Daoy (cell line): ENCODE measurements at regions not wholly inside any gene's neighbourhood (a gene's known extent, or its start where the extent isn't known, plus 50 kb on each side); places are given as distances from the start of the nearest gene placed in this dataset.
"Not testable (repeated sequence)": the region's sequence is repeated elsewhere in the genome, so short reads cannot be mapped to it uniquely, and the experiment has no call there.

Experiments
- DNase-seq: peaks from one replicate; pipeline ENCODE4 v3.0.0-alpha.2; 2015; ENCODE audit warnings: low read depth

DNA sequence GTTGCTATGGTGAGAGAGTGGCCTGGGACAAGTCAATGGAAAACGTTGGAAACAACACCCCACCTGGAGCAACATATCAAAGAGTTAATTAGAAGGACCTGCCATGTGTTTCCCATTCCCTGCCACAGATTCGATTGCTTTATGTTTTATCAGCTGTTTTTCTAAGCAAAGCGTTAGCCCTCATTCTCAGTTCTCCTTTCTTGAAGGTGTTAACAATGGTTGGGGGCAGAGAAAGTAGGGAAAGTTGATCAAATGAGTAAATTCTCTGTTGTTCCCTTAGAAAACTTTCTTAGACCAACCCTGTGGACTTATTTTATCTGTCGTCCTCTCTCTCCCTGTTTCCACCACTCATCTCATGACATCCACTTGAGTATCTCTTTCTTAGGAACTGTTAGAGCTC lies 102.5 kb downstream of the ADAMTS15 start:
- no peak for DNase-seq

DNA sequence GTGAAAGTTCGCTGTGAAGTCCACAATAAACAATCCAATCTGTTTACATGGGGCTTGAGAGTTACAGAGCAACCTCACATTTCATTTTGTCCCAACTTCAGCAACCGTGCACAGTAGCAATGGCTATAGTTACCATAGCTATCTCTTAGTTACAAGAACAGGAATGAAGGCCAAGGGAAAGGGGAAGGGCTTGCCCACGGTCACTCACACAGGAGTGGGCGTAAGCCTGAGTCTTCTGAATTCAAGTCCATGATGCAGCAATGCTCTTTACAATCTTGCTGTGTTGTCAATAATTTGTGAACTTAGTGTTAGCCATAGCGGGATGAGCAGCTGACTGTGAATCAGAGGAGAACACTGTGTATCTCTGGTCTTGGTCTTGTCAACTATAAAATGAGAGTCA lies 102.9 kb downstream of the ADAMTS15 start:
- DNase-seq: no peak

DNA sequence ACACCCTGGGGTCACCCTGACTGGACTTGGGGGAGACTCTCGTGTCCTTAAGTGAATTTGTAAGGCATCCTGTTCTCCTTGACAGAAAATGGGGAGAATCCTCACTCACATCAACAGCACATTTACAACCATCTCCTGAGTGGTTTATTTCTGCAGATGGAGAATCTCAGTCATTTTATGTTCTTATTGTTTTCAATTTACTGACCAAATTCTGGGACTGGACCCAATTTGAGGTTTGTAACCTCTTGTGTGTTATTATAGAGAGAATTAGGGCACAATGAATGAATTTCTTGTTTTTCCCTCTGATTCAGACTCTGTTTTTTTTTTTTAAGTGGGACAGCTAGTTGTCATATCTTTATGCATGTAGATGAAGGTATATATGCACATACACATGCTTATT lies 104.9 kb downstream of the ADAMTS15 start:
- no peak for DNase-seq

DNA sequence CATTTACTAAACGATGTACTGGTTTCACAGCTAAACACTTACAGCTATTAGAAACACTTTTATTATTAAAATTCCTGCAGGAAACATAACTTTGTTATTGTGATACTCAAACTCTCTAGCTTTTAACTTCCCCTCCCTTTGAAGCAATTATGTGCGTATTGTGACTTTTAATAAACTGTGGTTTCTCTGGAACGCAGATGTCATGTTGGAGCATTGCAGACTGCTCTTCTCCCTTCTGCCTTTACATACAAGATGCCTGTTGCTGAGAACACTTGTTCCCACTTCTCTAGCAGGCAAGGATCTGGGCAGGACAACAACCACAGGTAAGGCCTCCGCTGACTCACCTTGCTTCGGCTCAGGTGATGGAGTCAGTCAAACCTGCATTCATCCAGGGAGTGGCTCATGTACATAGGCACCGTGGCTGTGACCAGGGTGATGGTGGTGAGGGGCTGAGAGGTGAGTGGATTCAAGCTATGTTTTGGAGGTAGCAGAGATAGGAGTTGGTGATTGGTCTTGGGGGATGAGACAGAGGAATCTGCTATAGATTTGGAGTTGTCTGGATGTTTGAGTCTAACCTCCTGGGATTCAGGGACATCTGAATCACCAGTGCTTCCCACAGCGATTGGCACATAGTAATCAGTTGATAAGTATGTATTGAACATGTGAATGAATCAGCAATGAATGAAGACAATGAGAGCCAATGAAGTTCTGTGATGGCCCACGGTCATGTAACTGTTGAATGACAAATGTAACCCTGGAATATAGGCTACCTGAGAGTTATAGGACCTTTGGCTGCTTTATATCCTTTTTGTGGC lies 106.0 kb downstream of the ADAMTS15 start:
- DNase-seq: no peak

DNA sequence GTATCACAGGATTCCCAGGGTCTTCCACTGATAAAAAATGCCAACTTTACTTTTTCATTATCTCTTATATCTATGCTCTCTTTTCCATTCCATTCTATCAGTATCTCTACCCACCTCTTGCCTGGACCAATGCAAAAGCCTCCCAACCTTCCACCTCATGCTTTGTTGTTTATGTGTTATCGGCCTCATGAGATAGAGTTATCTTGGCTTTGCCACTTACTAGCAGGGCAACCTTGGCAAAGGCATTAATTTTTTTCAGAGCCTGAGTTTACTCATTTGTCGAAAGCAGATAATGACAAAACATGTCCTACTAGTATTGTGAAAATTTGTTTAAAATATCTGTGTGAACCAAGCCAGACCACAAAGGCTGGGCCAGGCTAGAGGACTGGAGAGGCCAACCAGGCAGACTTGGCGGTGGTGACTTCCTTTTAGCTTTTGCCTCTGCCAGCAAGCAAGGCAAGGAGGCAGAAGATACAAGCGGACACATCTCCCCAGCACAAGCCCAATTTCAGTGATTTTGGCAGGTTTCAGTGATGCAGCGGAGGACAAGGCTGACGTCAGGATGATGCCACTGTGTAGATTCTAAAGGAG lies 106.9 kb downstream of the ADAMTS15 start:
- no peak for DNase-seq

DNA sequence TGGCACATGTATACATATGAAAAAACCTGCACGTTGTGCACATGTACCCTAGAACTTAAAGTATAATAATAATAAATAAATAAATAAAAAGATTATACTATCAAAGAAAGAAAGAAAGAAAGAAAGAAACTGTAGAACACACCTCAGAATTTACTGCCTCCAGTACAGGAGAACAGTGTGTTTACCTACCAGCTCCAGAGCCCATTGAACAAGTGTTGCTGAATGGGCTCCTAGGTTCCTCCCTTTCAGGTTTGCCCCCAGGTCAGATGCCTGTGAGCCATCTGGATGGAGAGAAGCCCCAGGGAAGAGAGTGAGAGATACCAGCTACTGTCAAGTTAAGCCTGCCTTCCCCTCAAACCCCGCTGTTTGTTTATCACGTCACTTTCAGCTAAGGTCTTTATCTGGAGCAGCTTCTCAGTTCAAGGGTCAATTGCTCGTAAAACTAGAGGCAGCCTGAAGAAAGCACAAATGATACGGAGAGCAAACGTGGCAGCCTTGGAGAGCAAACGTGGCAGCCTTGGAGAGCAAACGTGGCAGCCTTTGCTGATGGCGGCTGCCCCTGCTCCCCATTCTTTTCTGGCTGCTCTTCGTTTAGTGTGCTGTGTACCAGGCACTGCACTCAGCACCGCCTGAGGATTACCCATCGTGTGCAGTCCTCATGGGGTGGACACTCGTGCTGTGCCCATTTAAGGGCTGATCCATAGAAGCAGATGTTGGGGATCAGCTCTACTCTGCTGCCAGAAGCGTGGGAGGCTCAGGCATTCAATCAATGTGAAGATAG lies 111.7 kb downstream of the ADAMTS15 start:
- DNase-seq: no peak

- DNase-seq: no peak
These were observed 112.3 kb downstream of the ADAMTS15 start for GRCh38 chr11:130560781-130561109.

- no peak for DNase-seq
These were observed 113.0 kb downstream of the ADAMTS15 start for GRCh38 chr11:130561441-130561881.

DNA sequence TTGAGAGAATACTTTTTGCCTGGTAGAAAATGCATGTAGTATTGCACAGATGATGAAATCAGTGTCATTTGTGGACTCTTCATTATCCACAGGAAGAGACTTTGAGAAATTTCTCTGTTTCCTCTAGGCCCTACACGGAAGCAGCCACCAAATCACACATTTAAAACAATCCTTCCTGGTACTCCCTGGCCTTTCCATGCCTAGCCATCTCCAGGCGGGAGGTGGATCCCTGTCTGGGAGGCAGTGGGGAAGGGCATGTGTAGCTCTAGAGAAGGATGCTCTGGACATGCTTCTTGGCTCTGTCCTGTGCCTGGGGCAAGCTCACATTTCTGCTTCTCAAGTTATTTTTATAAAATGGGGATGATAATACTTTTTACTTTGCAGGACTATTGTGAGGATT lies 114.1 kb downstream of the ADAMTS15 start:
- no peak for DNase-seq

- DNase-seq: not testable (repeated sequence)
These were observed 117.9 kb downstream of the ADAMTS15 start for GRCh38 chr11:130566360-130566759.

GRCh38 chr11:130571519-130571918 lies 123.1 kb downstream of the ADAMTS15 start:
- DNase-seq: no peak

DNA sequence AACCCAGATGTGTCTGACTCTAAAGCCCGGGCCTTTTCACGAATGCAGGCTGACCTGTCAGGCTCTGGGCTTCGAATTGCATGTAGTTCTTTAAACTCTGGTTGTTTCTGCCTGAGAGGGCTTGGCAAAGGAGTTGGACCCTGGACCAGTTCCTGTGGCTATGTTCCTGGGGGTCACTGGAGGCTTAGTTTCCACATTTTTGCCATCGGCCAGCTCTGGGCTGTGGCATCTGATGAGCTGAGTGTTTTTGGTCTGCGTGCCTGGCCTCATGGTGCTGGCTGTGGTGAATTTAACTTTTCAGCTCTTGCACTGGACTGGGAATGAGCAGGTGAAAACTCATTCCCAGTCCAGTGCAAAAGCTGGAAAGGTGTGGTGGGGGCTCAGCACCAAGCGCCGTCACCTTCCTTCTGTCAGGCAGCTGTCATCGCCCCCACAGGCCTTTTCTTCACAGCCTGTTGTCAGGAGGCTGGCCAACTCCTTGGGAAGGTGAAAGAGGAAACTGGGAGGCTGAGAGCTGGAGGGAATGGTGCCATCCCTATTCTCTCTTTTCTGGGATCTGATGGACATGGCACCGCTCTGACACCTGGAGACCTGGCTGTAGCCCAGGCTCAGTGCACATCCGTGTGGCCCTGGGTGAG lies 123.6 kb downstream of the ADAMTS15 start:
- DNase-seq: no peak

DNA sequence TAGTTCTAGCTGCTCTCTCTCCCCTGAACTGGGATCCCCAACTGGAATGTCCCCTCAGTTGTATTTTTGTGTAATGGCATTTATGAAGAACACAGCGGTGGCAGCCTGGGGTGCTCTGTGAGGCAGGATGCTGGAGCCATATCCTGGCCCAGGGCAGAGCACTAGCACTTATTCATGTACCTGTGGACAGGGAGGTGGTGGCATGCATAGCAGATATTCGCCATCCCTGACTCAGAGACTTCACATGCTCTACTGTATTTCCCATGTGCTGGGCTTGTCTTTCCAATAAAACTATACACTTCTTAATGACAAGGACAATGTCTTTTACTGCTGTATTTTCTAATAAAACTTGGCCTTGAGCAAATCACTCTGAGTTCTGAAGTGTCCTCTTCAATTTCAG lies 125.3 kb downstream of the ADAMTS15 start:
- no peak for DNase-seq

- DNase-seq: no peak
These were observed 126.3 kb downstream of the ADAMTS15 start for GRCh38 chr11:130574740-130575139.

GRCh38 chr11:130576146-130576545 lies 127.7 kb downstream of the ADAMTS15 start:
- DNase-seq: no peak

DNA sequence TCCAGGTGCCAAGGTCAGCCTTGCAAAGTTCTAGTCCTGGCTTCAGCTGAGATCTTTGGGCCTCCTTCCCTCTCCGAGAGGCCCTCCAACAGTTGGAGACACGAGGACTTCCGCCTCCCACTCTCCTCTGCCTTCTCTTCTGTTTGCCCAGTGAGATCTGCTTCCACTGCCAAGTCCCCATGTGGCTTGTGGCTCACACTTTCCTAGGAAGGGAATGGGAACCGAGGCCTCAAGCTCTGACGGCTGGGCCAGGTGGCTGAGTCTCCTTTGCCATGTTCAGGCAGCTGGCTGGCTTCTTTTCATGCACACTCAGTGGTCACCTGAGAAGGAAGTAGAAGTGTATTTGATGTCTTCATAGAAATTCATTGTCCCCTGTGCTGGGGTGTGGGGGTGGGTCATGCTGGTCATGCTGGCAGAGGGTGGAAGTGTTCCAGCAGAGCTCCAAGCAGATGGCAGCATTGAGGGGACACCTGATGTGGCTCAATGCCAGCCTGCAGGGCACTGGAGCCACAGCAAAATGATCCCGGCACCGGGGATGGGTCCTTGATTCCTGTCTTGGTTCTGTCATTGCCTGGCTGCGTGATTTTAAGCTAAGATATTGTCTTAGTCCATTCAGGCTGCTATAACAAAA lies 130.4 kb downstream of the ADAMTS15 start:
- no peak for DNase-seq

DNA sequence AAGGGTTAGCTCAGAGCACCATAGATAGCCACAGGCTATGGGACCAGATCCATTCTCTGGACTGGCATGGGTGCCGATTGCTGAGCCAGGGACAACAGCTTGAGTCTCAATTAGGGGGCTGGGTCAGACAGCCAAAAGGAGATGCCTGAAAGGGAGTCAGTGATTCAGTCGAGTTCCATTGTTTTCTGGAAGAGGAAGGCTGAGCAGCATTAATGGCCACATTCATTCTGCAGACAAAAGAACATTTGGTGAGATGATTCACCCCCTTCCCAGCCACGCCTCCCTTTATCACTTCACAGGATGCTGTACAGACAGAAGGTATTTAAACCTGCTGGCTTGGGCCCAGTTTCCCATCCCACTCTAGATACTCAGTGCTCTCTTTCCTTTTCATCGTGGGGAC lies 131.9 kb downstream of the ADAMTS15 start:
- DNase-seq: peak; percentile 96

- DNase-seq: peak; percentile 87
These were observed 132.5 kb downstream of the ADAMTS15 start for GRCh38 chr11:130580891-130581492.

GRCh38 chr11:130581646-130582045 lies 133.2 kb downstream of the ADAMTS15 start:
- peak; percentile 28 for DNase-seq

DNA sequence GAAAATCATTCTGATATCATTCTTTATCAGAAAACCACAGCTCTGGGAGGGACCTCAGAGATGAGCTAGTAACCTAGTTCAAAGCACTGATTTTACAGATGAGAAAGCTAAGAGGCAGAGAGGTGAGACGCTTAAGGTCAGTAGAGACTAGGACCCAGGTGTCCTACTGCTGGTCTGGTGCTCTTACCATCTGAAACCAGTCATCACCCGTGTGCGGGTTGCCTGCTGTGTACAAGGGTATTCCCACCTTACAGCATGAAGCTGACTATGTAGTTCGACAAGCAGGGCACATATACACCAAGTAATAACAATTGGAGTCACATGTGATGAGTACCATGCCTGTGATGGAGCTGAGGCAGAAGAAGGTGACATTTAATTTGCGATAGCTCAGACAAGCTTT lies 133.7 kb downstream of the ADAMTS15 start:
- DNase-seq: no peak

GRCh38 chr11:130582981-130583380 lies 134.5 kb downstream of the ADAMTS15 start:
- no peak for DNase-seq
